ENCODE measurements at regions not wholly inside any gene's neighbourhood (a gene's known extent, or its start where the extent isn't known, plus 50 kb on each side); places are given as distances from the start of the nearest gene placed in this dataset.

GRCh38 chrX:39638526-39638925, 459.2 kb downstream of the BCOR start:
- H3K36me3 ChIP-seq (ENCODE audit: control insufficient read depth in 1 of 2, insufficient read depth in 2 of 2, low read depth in 1 of 2, low read length in 2 of 2), result no peaks in the 10 kb centered on the region
- no peak overlapping the region for H3K4me2 ChIP-seq (ENCODE audit: low read length, poor library complexity, severe bottlenecking)
- no peak overlapping the region for H3K4ac ChIP-seq (ENCODE audit: low read depth in 1 of 2, low read length in 2 of 2)
- H2BK5ac ChIP-seq (ENCODE audit: low read depth, low read length, poor library complexity, severe bottlenecking), result no peak overlapping the region
- H3K14ac ChIP-seq (ENCODE audit: low read length in 2 of 2), result no peak overlapping the region
- no peak overlapping the region for H3K9ac ChIP-seq (ENCODE audit: low read length)
- no peak overlapping the region for H3K27ac ChIP-seq (ENCODE audit: low read length, poor library complexity, severe bottlenecking)
- H4K8ac ChIP-seq (ENCODE audit: low read length), result no peak overlapping the region
- H3K4me3 ChIP-seq (ENCODE audit: insufficient read depth in 1 of 2, low read depth in 1 of 2, low read length in 2 of 2), result no peak overlapping the region
- H2BK15ac ChIP-seq (ENCODE audit: low read depth, poor library complexity, severe bottlenecking), result no peak overlapping the region
- no peak overlapping the region for H3K23ac ChIP-seq (ENCODE audit: low read length in 2 of 2)
- H4K91ac ChIP-seq (ENCODE audit: low read length), result no peak overlapping the region
- no peak overlapping the region for H3K18ac ChIP-seq (ENCODE audit: low read depth in 1 of 2, low read length in 2 of 2)
- no peak overlapping the region for H2AK5ac ChIP-seq (ENCODE audit: low read length, severe bottlenecking)
- no peak overlapping the region for H2BK120ac ChIP-seq (ENCODE audit: low read depth, low read length)
- H3K79me1 ChIP-seq (replicated peaks; ENCODE audit: low read length, poor library complexity, severe bottlenecking), result no peaks in the 10 kb centered on the region
- H2BK12ac ChIP-seq (ENCODE audit: low read length in 2 of 2), result no peak overlapping the region
- peaks cover 9% of the 10 kb centered on the region for H3K9me3 ChIP-seq (ENCODE audit: control insufficient read depth, low read length)
- WGBS, result 95% methylated on average over 1 of the region's 2 CpGs
- DNase-seq, result no peak
- no peak overlapping the region for H2AFZ ChIP-seq (ENCODE audit: low read depth, low read length)
- no peaks in the 10 kb centered on the region for H3K4me1 ChIP-seq (ENCODE audit: control insufficient read depth, insufficient read depth, low read depth, low read length)
- H3K27me3 ChIP-seq (ENCODE audit: control insufficient read depth in 1 of 2, insufficient read depth in 1 of 2, low read length in 2 of 2), result peaks cover 0 to 51% of the 10 kb centered on the region in 2 experiments

- Histone ChIP-seq H2BK15ac (ENCODE audit: low read depth, poor library complexity, severe bottlenecking) (no peak overlapping the region), H3K23ac (ENCODE audit: low read length in 2 of 2) (no peak overlapping the region), H3K9me3 (ENCODE audit: control insufficient read depth, low read length) (peaks cover 9% of the 10 kb centered on the region), H3K27me3 (ENCODE audit: control insufficient read depth in 1 of 2, insufficient read depth in 1 of 2, low read length in 2 of 2) (peaks cover 0 to 59% of the 10 kb centered on the region in 2 experiments), H3K4me2 (ENCODE audit: low read length, poor library complexity, severe bottlenecking) (no peak overlapping the region), H3K79me1 (replicated peaks; ENCODE audit: low read length, poor library complexity, severe bottlenecking) (no peaks in the 10 kb centered on the region), H3K27ac (ENCODE audit: low read length, poor library complexity, severe bottlenecking) (no peak overlapping the region), H3K4me3 (ENCODE audit: insufficient read depth in 1 of 2, low read depth in 1 of 2, low read length in 2 of 2) (no peak overlapping the region), H2AFZ (ENCODE audit: low read depth, low read length) (no peak overlapping the region), H3K4ac (ENCODE audit: low read depth in 1 of 2, low read length in 2 of 2) (no peak overlapping the region), H3K14ac (ENCODE audit: low read length in 2 of 2) (no peak overlapping the region), H3K9ac (ENCODE audit: low read length) (no peak overlapping the region), H4K91ac (ENCODE audit: low read length) (no peak overlapping the region), H4K8ac (ENCODE audit: low read length) (no peak overlapping the region), H2BK120ac (ENCODE audit: low read depth, low read length) (no peak overlapping the region), H3K18ac (ENCODE audit: low read depth in 1 of 2, low read length in 2 of 2) (no peak overlapping the region), H2BK12ac (ENCODE audit: low read length in 2 of 2) (no peak overlapping the region), H3K4me1 (ENCODE audit: control insufficient read depth, insufficient read depth, low read depth, low read length) (no peaks in the 10 kb centered on the region), H3K36me3 (ENCODE audit: control insufficient read depth in 1 of 2, insufficient read depth in 2 of 2, low read depth in 1 of 2, low read length in 2 of 2) (no peaks in the 10 kb centered on the region), H2AK5ac (ENCODE audit: low read length, severe bottlenecking) (no peak overlapping the region), H2BK5ac (ENCODE audit: low read depth, low read length, poor library complexity, severe bottlenecking) (no peak overlapping the region)
- peak; percentile 43 for DNase-seq
- WGBS, result 84% methylated on average over 4 of the region's 4 CpGs
Measured at GRCh38 chrX:39639871-39640270, 457.9 kb downstream of the BCOR start.

GRCh38 chrX:39640866-39641265, 456.9 kb downstream of the BCOR start:
- Histone ChIP-seq H3K14ac (ENCODE audit: low read length in 2 of 2) (no peak overlapping the region), H3K23ac (ENCODE audit: low read length in 2 of 2) (no peak overlapping the region)

GRCh38 chrX:39642071-39642470, 455.7 kb downstream of the BCOR start:
- WGBS, result 27% methylated on average over 7 of the region's 10 CpGs
- Histone ChIP-seq H3K27me3 (ENCODE audit: control insufficient read depth in 1 of 2, insufficient read depth in 1 of 2, low read length in 2 of 2) (peaks cover 0 to 53% of the 10 kb centered on the region in 2 experiments), H3K4me1 (ENCODE audit: control insufficient read depth, insufficient read depth, low read depth, low read length) (peaks cover 2% of the 10 kb centered on the region), H2BK120ac (ENCODE audit: low read depth, low read length) (no peak overlapping the region), H2BK15ac (ENCODE audit: low read depth, poor library complexity, severe bottlenecking) (no peak overlapping the region), H3K36me3 (ENCODE audit: control insufficient read depth in 1 of 2, insufficient read depth in 2 of 2, low read depth in 1 of 2, low read length in 2 of 2) (no peaks in the 10 kb centered on the region), H4K8ac (ENCODE audit: low read length) (no peak overlapping the region), H3K14ac (ENCODE audit: low read length in 2 of 2) (no peak overlapping the region), H2BK12ac (ENCODE audit: low read length in 2 of 2) (peak overlapping the region in 1 of 2 experiments; percentile 11), H2BK5ac (ENCODE audit: low read depth, low read length, poor library complexity, severe bottlenecking) (no peak overlapping the region), H3K27ac (ENCODE audit: low read length, poor library complexity, severe bottlenecking) (no peak overlapping the region), H2AFZ (ENCODE audit: low read depth, low read length) (peak overlapping the region; percentile 71), H3K23ac (ENCODE audit: low read length in 2 of 2) (no peak overlapping the region), H3K18ac (ENCODE audit: low read depth in 1 of 2, low read length in 2 of 2) (no peak overlapping the region), H3K4me2 (ENCODE audit: low read length, poor library complexity, severe bottlenecking) (no peak overlapping the region), H3K9ac (ENCODE audit: low read length) (no peak overlapping the region), H4K91ac (ENCODE audit: low read length) (no peak overlapping the region), H2AK5ac (ENCODE audit: low read length, severe bottlenecking) (no peak overlapping the region), H3K4ac (ENCODE audit: low read depth in 1 of 2, low read length in 2 of 2) (no peak overlapping the region), H3K9me3 (ENCODE audit: control insufficient read depth, low read length) (peaks cover 9% of the 10 kb centered on the region), H3K79me1 (replicated peaks; ENCODE audit: low read length, poor library complexity, severe bottlenecking) (no peaks in the 10 kb centered on the region), H3K4me3 (ENCODE audit: insufficient read depth in 1 of 2, low read depth in 1 of 2, low read length in 2 of 2) (no peak overlapping the region)
- no peak for DNase-seq

More at GRCh38 chrX:39640866-39641265, 456.9 kb downstream of the BCOR start:
- peaks cover 2% of the 10 kb centered on the region for H3K4me1 ChIP-seq (ENCODE audit: control insufficient read depth, insufficient read depth, low read depth, low read length)
- H3K18ac ChIP-seq (ENCODE audit: low read depth in 1 of 2, low read length in 2 of 2), result no peak overlapping the region
- H4K91ac ChIP-seq (ENCODE audit: low read length), result no peak overlapping the region
- H3K4me3 ChIP-seq (ENCODE audit: insufficient read depth in 1 of 2, low read depth in 1 of 2, low read length in 2 of 2), result no peak overlapping the region
- peaks cover 9% of the 10 kb centered on the region for H3K9me3 ChIP-seq (ENCODE audit: control insufficient read depth, low read length)
- H3K27me3 ChIP-seq (ENCODE audit: control insufficient read depth in 1 of 2, insufficient read depth in 1 of 2, low read length in 2 of 2), result peaks cover 0 to 59% of the 10 kb centered on the region in 2 experiments
- H2BK120ac ChIP-seq (ENCODE audit: low read depth, low read length), result no peak overlapping the region
- H4K8ac ChIP-seq (ENCODE audit: low read length), result no peak overlapping the region
- no peaks in the 10 kb centered on the region for H3K79me1 ChIP-seq (replicated peaks; ENCODE audit: low read length, poor library complexity, severe bottlenecking)
- no peak overlapping the region for H3K27ac ChIP-seq (ENCODE audit: low read length, poor library complexity, severe bottlenecking)
- H2BK5ac ChIP-seq (ENCODE audit: low read depth, low read length, poor library complexity, severe bottlenecking), result no peak overlapping the region
- no peaks in the 10 kb centered on the region for H3K36me3 ChIP-seq (ENCODE audit: control insufficient read depth in 1 of 2, insufficient read depth in 2 of 2, low read depth in 1 of 2, low read length in 2 of 2)
- 93% methylated on average over 2 of the region's 2 CpGs for WGBS
- no peak overlapping the region for H2AFZ ChIP-seq (ENCODE audit: low read depth, low read length)
- no peak overlapping the region for H3K4me2 ChIP-seq (ENCODE audit: low read length, poor library complexity, severe bottlenecking)
- no peak overlapping the region for H2BK15ac ChIP-seq (ENCODE audit: low read depth, poor library complexity, severe bottlenecking)
- H2AK5ac ChIP-seq (ENCODE audit: low read length, severe bottlenecking), result no peak overlapping the region
- no peak overlapping the region for H2BK12ac ChIP-seq (ENCODE audit: low read length in 2 of 2)
- H3K4ac ChIP-seq (ENCODE audit: low read depth in 1 of 2, low read length in 2 of 2), result no peak overlapping the region
- no peak for DNase-seq
- H3K9ac ChIP-seq (ENCODE audit: low read length), result no peak overlapping the region
